ENCODE measurements at regions not wholly inside any gene's neighbourhood (a gene's known extent, or its start where the extent isn't known, plus 50 kb on each side); places are given as distances from the start of the nearest gene placed in this dataset.
"Not testable (repeated sequence)": the region's sequence is repeated elsewhere in the genome, so short reads cannot be mapped to it uniquely, and the experiment has no call there.

- H3K4me2 ChIP-seq (ENCODE audit: low read depth, low read length, poor library complexity, severe bottlenecking); H3K4me3 ChIP-seq (ENCODE audit: low read length); H3K4me1 ChIP-seq (ENCODE audit: low read length); H3K27ac ChIP-seq (ENCODE audit: low read length); H3K9me3 ChIP-seq (ENCODE audit: low read length); H3K79me2 ChIP-seq (ENCODE audit: low read length); DNase-seq; H3K9ac ChIP-seq (ENCODE audit: low read length); H3K36me3 ChIP-seq (ENCODE audit: insufficient read depth, low read length); H3K9me2 ChIP-seq (replicated peaks; ENCODE audit: insufficient read depth, low read length); H3K27me3 ChIP-seq (ENCODE audit: low read length); H4K20me1 ChIP-seq (ENCODE audit: insufficient read depth, low read depth, low read length); H2AFZ ChIP-seq (ENCODE audit: low read length): not testable (repeated sequence)
Observed at GRCh38 chr2:131813378-131813777, 285.7 kb downstream of the CCDC74A start.

- H2AFZ ChIP-seq (ENCODE audit: low read length); H3K9ac ChIP-seq (ENCODE audit: low read length); H3K27ac ChIP-seq (ENCODE audit: low read length); H3K9me3 ChIP-seq (ENCODE audit: low read length); H3K79me2 ChIP-seq (ENCODE audit: low read length); H3K4me3 ChIP-seq (ENCODE audit: low read length); H3K4me1 ChIP-seq (ENCODE audit: low read length); DNase-seq; H3K4me2 ChIP-seq (ENCODE audit: low read depth, low read length, poor library complexity, severe bottlenecking); H3K36me3 ChIP-seq (ENCODE audit: insufficient read depth, low read length); H3K27me3 ChIP-seq (ENCODE audit: low read length); H4K20me1 ChIP-seq (ENCODE audit: insufficient read depth, low read depth, low read length); H3K9me2 ChIP-seq (replicated peaks; ENCODE audit: insufficient read depth, low read length): not testable (repeated sequence)
Observed at GRCh38 chr2:131818267-131818973, 290.7 kb downstream of the CCDC74A start.

GRCh38 chr2:131822237-131822721, 294.6 kb downstream of the CCDC74A start:
- H3K4me2 ChIP-seq (ENCODE audit: low read depth, low read length, poor library complexity, severe bottlenecking); H3K9ac ChIP-seq (ENCODE audit: low read length); DNase-seq: not testable (repeated sequence)

GRCh38 chr2:131823058-131823457, 295.4 kb downstream of the CCDC74A start:
- H3K79me2 ChIP-seq (ENCODE audit: low read length); H3K9ac ChIP-seq (ENCODE audit: low read length); H3K4me3 ChIP-seq (ENCODE audit: low read length); H3K4me1 ChIP-seq (ENCODE audit: low read length); H3K9me2 ChIP-seq (replicated peaks; ENCODE audit: insufficient read depth, low read length); H3K4me2 ChIP-seq (ENCODE audit: low read depth, low read length, poor library complexity, severe bottlenecking); H3K9me3 ChIP-seq (ENCODE audit: low read length); H3K36me3 ChIP-seq (ENCODE audit: insufficient read depth, low read length); H2AFZ ChIP-seq (ENCODE audit: low read length); H4K20me1 ChIP-seq (ENCODE audit: insufficient read depth, low read depth, low read length); DNase-seq; H3K27ac ChIP-seq (ENCODE audit: low read length); H3K27me3 ChIP-seq (ENCODE audit: low read length): not testable (repeated sequence)

More at GRCh38 chr2:131822237-131822721, 294.6 kb downstream of the CCDC74A start:
- H3K27me3 ChIP-seq (ENCODE audit: low read length); H3K4me3 ChIP-seq (ENCODE audit: low read length); H2AFZ ChIP-seq (ENCODE audit: low read length); H3K9me2 ChIP-seq (replicated peaks; ENCODE audit: insufficient read depth, low read length); H3K27ac ChIP-seq (ENCODE audit: low read length); H3K4me1 ChIP-seq (ENCODE audit: low read length); H3K36me3 ChIP-seq (ENCODE audit: insufficient read depth, low read length); H3K9me3 ChIP-seq (ENCODE audit: low read length); H4K20me1 ChIP-seq (ENCODE audit: insufficient read depth, low read depth, low read length); H3K79me2 ChIP-seq (ENCODE audit: low read length): not testable (repeated sequence)

- H3K9ac ChIP-seq (ENCODE audit: low read length); H3K27ac ChIP-seq (ENCODE audit: low read length); H3K4me1 ChIP-seq (ENCODE audit: low read length); H3K4me2 ChIP-seq (ENCODE audit: low read depth, low read length, poor library complexity, severe bottlenecking); H4K20me1 ChIP-seq (ENCODE audit: insufficient read depth, low read depth, low read length); H3K9me2 ChIP-seq (replicated peaks; ENCODE audit: insufficient read depth, low read length); H3K9me3 ChIP-seq (ENCODE audit: low read length); DNase-seq; H3K79me2 ChIP-seq (ENCODE audit: low read length); H3K4me3 ChIP-seq (ENCODE audit: low read length); H2AFZ ChIP-seq (ENCODE audit: low read length); H3K27me3 ChIP-seq (ENCODE audit: low read length); H3K36me3 ChIP-seq (ENCODE audit: insufficient read depth, low read length): not testable (repeated sequence)
Observed at GRCh38 chr2:131824986-131825385, 297.3 kb downstream of the CCDC74A start.

GRCh38 chr2:131827481-131828163, 299.9 kb downstream of the CCDC74A start:
- H3K36me3 ChIP-seq (ENCODE audit: insufficient read depth, low read length), result no peaks in the 10 kb centered on the region
- H3K4me3 ChIP-seq (ENCODE audit: low read length), result no peak overlapping the region
- no peaks in the 10 kb centered on the region for H3K9me2 ChIP-seq (replicated peaks; ENCODE audit: insufficient read depth, low read length)
- no peaks in the 10 kb centered on the region for H3K79me2 ChIP-seq (ENCODE audit: low read length)
- H3K4me1 ChIP-seq (ENCODE audit: low read length), result no peaks in the 10 kb centered on the region
- no peak overlapping the region for H3K9ac ChIP-seq (ENCODE audit: low read length)
- H3K27ac ChIP-seq (ENCODE audit: low read length), result no peak overlapping the region
- no peak overlapping the region for H3K4me2 ChIP-seq (ENCODE audit: low read depth, low read length, poor library complexity, severe bottlenecking)
- H4K20me1 ChIP-seq (ENCODE audit: insufficient read depth, low read depth, low read length), result no peaks in the 10 kb centered on the region
- no peak overlapping the region for H2AFZ ChIP-seq (ENCODE audit: low read length)
- no peaks in the 10 kb centered on the region for H3K9me3 ChIP-seq (ENCODE audit: low read length)
- no peak for DNase-seq
- no peaks in the 10 kb centered on the region for H3K27me3 ChIP-seq (ENCODE audit: low read length)

- H3K36me3 ChIP-seq (ENCODE audit: insufficient read depth, low read length), result no peaks in the 10 kb centered on the region
- H3K27ac ChIP-seq (ENCODE audit: low read length), result no peak overlapping the region
- no peak overlapping the region for H3K4me3 ChIP-seq (ENCODE audit: low read length)
- H4K20me1 ChIP-seq (ENCODE audit: insufficient read depth, low read depth, low read length), result no peaks in the 10 kb centered on the region
- H3K9me3 ChIP-seq (ENCODE audit: low read length), result no peaks in the 10 kb centered on the region
- no peaks in the 10 kb centered on the region for H3K9me2 ChIP-seq (replicated peaks; ENCODE audit: insufficient read depth, low read length)
- no peak overlapping the region for H3K4me2 ChIP-seq (ENCODE audit: low read depth, low read length, poor library complexity, severe bottlenecking)
- no peak overlapping the region for H3K9ac ChIP-seq (ENCODE audit: low read length)
- no peaks in the 10 kb centered on the region for H3K27me3 ChIP-seq (ENCODE audit: low read length)
- no peak overlapping the region for H2AFZ ChIP-seq (ENCODE audit: low read length)
- no peaks in the 10 kb centered on the region for H3K4me1 ChIP-seq (ENCODE audit: low read length)
- H3K79me2 ChIP-seq (ENCODE audit: low read length), result no peaks in the 10 kb centered on the region
- DNase-seq, result no peak
Observed at GRCh38 chr2:131828164-131828561, 300.5 kb downstream of the CCDC74A start.

- not testable (repeated sequence) for H3K79me2 ChIP-seq (ENCODE audit: low read length); H3K4me1 ChIP-seq (ENCODE audit: low read length); H3K9me3 ChIP-seq (ENCODE audit: low read length); H3K27me3 ChIP-seq (ENCODE audit: low read length); H3K9me2 ChIP-seq (replicated peaks; ENCODE audit: insufficient read depth, low read length); H2AFZ ChIP-seq (ENCODE audit: low read length); H3K9ac ChIP-seq (ENCODE audit: low read length); H3K4me2 ChIP-seq (ENCODE audit: low read depth, low read length, poor library complexity, severe bottlenecking); DNase-seq; H4K20me1 ChIP-seq (ENCODE audit: insufficient read depth, low read depth, low read length); H3K27ac ChIP-seq (ENCODE audit: low read length); H3K36me3 ChIP-seq (ENCODE audit: insufficient read depth, low read length); H3K4me3 ChIP-seq (ENCODE audit: low read length)
Observed at GRCh38 chr2:131828633-131829455, 301.2 kb downstream of the CCDC74A start.
